Vagina (tissue), 2 donors: ENCODE measurements at regions not wholly inside any gene's neighbourhood (a gene's known extent, or its start where the extent isn't known, plus 50 kb on each side); places are given as distances from the start of the nearest gene placed in this dataset.

Experiments
- DNase-seq, 2 donors: peaks; one replicate each; pipeline ENCODE4 v3.0.0-alpha.2; 2017; ENCODE audit errors: extremely low spot score in 2 of 2
- H3K27ac ChIP-seq: fragments of 200-600 bp; sonication (generic); one replicate; pipeline ENCODE4 v1.5.1; 2019
- H3K27me3 ChIP-seq: fragments of 200-600 bp; sonication (generic); one replicate; pipeline ENCODE4 v1.5.1; 2019
- H3K36me3 ChIP-seq, 2 donors: fragments of 200-600 bp; sonication (generic); one replicate each; pipeline ENCODE4 v1.5.1; 2017 to 2019
- H3K4me1 ChIP-seq: fragments of 200-600 bp; sonication (generic); one replicate; pipeline ENCODE4 v1.5.1; 2019
- H3K4me3 ChIP-seq, 2 donors: fragments of 200-600 bp; sonication (generic); 1 replicate in 1 of 2; 2 replicates in 1 of 2; pipeline ENCODE4 v1.5.1; 2016 to 2019
- H3K9me3 ChIP-seq: fragments of 200-600 bp; sonication (generic); one replicate; pipeline ENCODE4 v1.5.1; 2019
- POLR2A ChIP-seq, 2 donors: fragments of 450-650 bp; IDR thresholded peaks; one replicate each; pipeline ENCODE4 v1.6.1; 2017; ENCODE audit warnings: antibody characterized with exemption in 2 of 2, mild to moderate bottlenecking in 2 of 2, moderate library complexity in 2 of 2
- POLR2AphosphoS5 ChIP-seq, 2 donors: sonication (generic); formaldehyde crosslinking; IDR thresholded peaks; one replicate each; pipeline ENCODE4 v1.9.0; 2017; ENCODE audit warnings: antibody characterized with exemption in 2 of 2, mild to moderate bottlenecking in 2 of 2, low read depth in 1 of 2; ENCODE audit not compliant: insufficient read depth in 1 of 2
- intact Hi-C: fragments of 100-400 bp; cut with DNase I; formaldehyde crosslinking; loops from one replicate; pipeline ENCODE4 v1.15.1; 2023
- TF ChIP-seq, protein P1 (sequence below), 3 experiments: fragments of 450-650 bp in 2 of 3; fragments of 200-600 bp in 1 of 3; sonication (generic) in 1 of 3; IDR thresholded peaks; one replicate each; pipeline ENCODE4 v1.5.1; 2017 to 2019; ENCODE audit warnings: antibody characterized with exemption in 3 of 3, mild to moderate bottlenecking in 2 of 3, moderate library complexity in 2 of 3

DNA sequence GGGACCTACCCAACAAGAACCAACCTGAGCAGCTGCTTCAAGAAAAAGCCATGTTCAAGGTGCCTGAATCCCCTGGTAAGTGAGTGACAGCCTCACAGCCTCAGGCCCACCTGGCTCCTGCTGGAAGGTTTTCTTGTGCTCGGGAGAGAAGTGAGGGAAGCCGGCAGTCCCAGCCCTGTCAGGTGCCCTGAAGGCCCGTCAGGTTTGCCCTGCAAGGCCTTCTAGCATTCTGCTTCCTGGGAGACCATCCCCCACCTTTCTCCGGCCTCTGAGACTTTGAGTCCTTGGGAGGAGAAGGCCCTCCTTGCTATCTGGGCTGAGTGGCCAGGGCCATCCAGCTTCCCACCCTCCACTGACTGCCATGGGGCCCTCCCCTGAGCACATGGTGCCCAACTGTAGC is 166.7 kb upstream of the ZNF267 start:
- intact Hi-C loops: loop anchor here (10.0 kb wide), 1 partner anchor 158 kb away; no protein-coding TSS in a partner anchor
- TF ChIP-seq POLR2A (IDR thresholded peaks at IDR 0.05) (no peak), POLR2AphosphoS5 (IDR thresholded peaks at IDR 0.05; ENCODE audit: insufficient read depth in 1 of 2, low read depth in 1 of 2) (no peak)
- TF ChIP-seq, protein P1, sequence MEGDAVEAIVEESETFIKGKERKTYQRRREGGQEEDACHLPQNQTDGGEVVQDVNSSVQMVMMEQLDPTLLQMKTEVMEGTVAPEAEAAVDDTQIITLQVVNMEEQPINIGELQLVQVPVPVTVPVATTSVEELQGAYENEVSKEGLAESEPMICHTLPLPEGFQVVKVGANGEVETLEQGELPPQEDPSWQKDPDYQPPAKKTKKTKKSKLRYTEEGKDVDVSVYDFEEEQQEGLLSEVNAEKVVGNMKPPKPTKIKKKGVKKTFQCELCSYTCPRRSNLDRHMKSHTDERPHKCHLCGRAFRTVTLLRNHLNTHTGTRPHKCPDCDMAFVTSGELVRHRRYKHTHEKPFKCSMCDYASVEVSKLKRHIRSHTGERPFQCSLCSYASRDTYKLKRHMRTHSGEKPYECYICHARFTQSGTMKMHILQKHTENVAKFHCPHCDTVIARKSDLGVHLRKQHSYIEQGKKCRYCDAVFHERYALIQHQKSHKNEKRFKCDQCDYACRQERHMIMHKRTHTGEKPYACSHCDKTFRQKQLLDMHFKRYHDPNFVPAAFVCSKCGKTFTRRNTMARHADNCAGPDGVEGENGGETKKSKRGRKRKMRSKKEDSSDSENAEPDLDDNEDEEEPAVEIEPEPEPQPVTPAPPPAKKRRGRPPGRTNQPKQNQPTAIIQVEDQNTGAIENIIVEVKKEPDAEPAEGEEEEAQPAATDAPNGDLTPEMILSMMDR (IDR thresholded peaks at IDR 0.05): no peak
- H3K4me3 ChIP-seq: no peak overlapping the region
- no peaks in the 10 kb centered on the region for H3K9me3 ChIP-seq
- DNase-seq: no peak
- H3K4me1 ChIP-seq: peaks cover 6% of the 10 kb centered on the region
- H3K27ac ChIP-seq: no peak overlapping the region
- no peaks in the 10 kb centered on the region for H3K27me3 ChIP-seq
- peaks cover 0 to 45% of the 10 kb centered on the region in 2 donors for H3K36me3 ChIP-seq

DNA sequence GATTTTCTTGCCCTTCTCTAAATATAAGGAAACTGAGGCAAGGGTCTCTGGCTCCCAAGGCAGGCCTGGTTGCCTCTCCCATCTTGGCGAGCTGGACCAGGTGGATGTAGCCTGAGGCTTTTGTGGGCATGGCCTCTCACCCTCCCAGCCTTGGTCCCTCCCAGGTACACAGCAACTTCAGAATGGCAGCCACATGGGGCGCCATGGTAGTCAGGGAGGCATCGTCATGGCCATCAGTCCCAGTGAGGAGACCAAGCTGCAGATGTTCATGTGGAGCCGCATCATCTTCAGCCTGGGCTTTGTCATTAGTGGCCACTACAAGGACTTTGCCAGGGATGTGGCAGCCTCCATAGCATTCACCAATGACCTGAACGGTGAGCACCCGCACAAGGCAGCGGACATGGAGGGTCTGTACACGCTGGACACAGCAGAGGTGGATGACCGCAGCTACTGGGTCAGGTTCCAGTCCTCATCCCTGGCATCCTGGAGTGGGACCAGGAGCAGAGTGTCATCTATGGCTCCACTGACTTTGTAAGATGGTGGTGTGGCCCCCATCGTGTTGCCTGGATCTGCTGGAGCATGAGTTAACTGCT is 165.8 kb upstream of the ZNF267 start:
- H3K27ac ChIP-seq: no peak overlapping the region
- H3K4me3 ChIP-seq: no peak overlapping the region
- no peaks in the 10 kb centered on the region for H3K27me3 ChIP-seq
- H3K9me3 ChIP-seq: no peaks in the 10 kb centered on the region
- DNase-seq: no peak
- intact Hi-C loops: loop anchor here (10.0 kb wide), 1 partner anchor 157 kb away; no protein-coding TSS in a partner anchor
- H3K36me3 ChIP-seq: peaks cover 0 to 45% of the 10 kb centered on the region in 2 donors
- no peaks in the 10 kb centered on the region for H3K4me1 ChIP-seq
- TF ChIP-seq, protein P1 (IDR thresholded peaks at IDR 0.05): no peak
- TF ChIP-seq POLR2AphosphoS5 (IDR thresholded peaks at IDR 0.05; ENCODE audit: insufficient read depth in 1 of 2, low read depth in 1 of 2) (no peak), POLR2A (IDR thresholded peaks at IDR 0.05) (no peak)

DNA sequence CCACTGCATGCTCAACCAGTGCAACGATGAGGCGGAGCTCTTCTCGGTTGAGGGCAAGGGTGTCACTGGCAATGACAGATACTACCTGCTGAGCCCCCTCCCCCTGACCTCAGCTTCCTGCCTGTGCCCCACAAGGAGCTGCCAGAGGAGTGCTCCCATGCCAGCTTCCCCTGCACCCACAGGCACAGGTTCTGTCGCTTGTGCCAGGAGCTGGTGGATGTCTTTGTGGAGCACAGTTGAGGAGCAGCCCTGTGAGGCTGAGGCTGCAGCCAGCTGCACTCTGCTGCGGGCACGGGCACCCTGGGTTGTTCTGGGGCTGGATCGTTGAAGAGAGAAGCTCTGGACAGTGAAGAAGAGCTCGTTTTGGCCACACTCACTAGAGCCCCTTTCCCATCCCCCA is 165.3 kb upstream of the ZNF267 start:
- Histone ChIP-seq H3K9me3 (no peaks in the 10 kb centered on the region), H3K36me3 (peaks cover 0 to 45% of the 10 kb centered on the region in 2 donors), H3K27me3 (no peaks in the 10 kb centered on the region), H3K4me1 (no peaks in the 10 kb centered on the region), H3K4me3 (no peak overlapping the region), H3K27ac (no peak overlapping the region)
- no peak for DNase-seq
- TF ChIP-seq, protein P1 (IDR thresholded peaks at IDR 0.05): no peak
- TF ChIP-seq POLR2AphosphoS5 (IDR thresholded peaks at IDR 0.05; ENCODE audit: insufficient read depth in 1 of 2, low read depth in 1 of 2) (no peak), POLR2A (IDR thresholded peaks at IDR 0.05) (no peak)
- intact Hi-C loops: loop anchor here (10.0 kb wide), 1 partner anchor 156 kb away; no protein-coding TSS in a partner anchor

DNA sequence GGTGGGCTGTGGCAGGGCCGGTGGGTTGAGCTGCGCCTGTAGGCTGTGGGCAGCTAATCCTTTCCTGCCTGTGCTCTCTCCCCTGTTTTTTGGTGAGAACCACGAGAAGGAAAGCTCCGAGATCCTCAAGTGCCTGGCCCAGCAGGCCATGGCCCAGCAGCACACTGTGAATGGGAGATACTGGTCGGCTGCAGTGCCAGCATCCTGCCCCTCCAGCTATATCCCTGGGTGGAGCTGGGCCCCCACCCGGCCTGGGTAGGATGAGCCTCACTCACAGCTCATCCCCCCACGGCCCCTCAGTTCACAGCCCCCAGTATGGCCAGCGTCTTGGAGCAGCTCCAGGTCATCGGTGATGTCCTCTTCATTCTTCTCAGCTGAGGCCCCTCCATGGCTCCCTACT is 164.4 kb upstream of the ZNF267 start:
- peaks cover 5% of the 10 kb centered on the region for H3K4me1 ChIP-seq
- intact Hi-C loops: loop anchor here (10.0 kb wide), 1 partner anchor 156 kb away; no protein-coding TSS in a partner anchor
- DNase-seq: no peak
- H3K36me3 ChIP-seq: peaks cover 0 to 36% of the 10 kb centered on the region in 2 donors
- no peak overlapping the region for H3K27ac ChIP-seq
- H3K4me3 ChIP-seq: no peak overlapping the region
- no peaks in the 10 kb centered on the region for H3K27me3 ChIP-seq
- no peaks in the 10 kb centered on the region for H3K9me3 ChIP-seq
- TF ChIP-seq POLR2A (IDR thresholded peaks at IDR 0.05): no peak
- TF ChIP-seq, protein P1 (IDR thresholded peaks at IDR 0.05): no peak
- no peak for TF ChIP-seq POLR2AphosphoS5 (IDR thresholded peaks at IDR 0.05; ENCODE audit: insufficient read depth in 1 of 2, low read depth in 1 of 2)

DNA sequence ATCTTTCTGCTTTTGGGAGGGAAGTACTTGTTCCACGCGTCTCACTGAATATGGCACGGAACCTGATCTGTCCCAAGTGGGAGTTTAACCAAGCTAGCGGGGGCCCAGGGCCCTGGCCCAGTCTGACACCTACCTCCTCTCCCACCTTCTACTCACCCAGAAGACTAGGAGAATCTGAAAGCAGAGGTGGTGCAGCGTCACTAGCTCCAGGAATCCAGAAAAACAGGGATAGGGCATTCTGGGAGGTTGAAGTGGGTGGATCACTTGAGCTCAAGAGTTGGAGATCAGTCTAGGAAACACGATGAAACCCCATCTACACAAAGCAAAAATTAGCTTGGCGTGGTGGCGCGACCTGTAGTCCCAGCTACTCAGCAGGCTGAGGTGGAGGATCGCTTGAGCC is 163.5 kb upstream of the ZNF267 start:
- DNase-seq: no peak
- Histone ChIP-seq H3K27ac (no peak overlapping the region), H3K27me3 (no peaks in the 10 kb centered on the region), H3K4me3 (no peak overlapping the region), H3K9me3 (no peaks in the 10 kb centered on the region), H3K36me3 (peaks cover 0 to 27% of the 10 kb centered on the region in 2 donors), H3K4me1 (peaks cover 14% of the 10 kb centered on the region)
- intact Hi-C loops: no loop called here
- no peak for TF ChIP-seq POLR2AphosphoS5 (IDR thresholded peaks at IDR 0.05; ENCODE audit: insufficient read depth in 1 of 2, low read depth in 1 of 2)
- TF ChIP-seq, protein P1 (IDR thresholded peaks at IDR 0.05): no peak
- TF ChIP-seq POLR2A (IDR thresholded peaks at IDR 0.05): no peak
